Breast epithelium (tissue), 4 donors: ENCODE measurements at regions not wholly inside any gene's neighbourhood (a gene's known extent, or its start where the extent isn't known, plus 50 kb on each side); places are given as distances from the start of the nearest gene placed in this dataset.
"Not testable (repeated sequence)": the region's sequence is repeated elsewhere in the genome, so short reads cannot be mapped to it uniquely, and the experiment has no call there.

Experiments
- DNase-seq, 2 donors: peaks; one replicate each; pipeline ENCODE4 v3.0.0-alpha.2; 2019; ENCODE audit warnings: low spot score in 2 of 2
- H3K27ac ChIP-seq, 2 donors: fragments of 200-600 bp; sonication (generic) in 1 of 2; one replicate each; pipeline ENCODE4 v1.5.1; 2016 to 2019; ENCODE audit warnings: mild to moderate bottlenecking in 1 of 2
- H3K27me3 ChIP-seq, 2 donors: fragments of 200-600 bp; sonication (generic) in 1 of 2; one replicate each; pipeline versions ENCODE4 v1.5.1 to v1.6.0; 2017 to 2019; ENCODE audit warnings: control low read depth in 1 of 2, mild to moderate bottlenecking in 1 of 2
- H3K36me3 ChIP-seq: fragments of 200-600 bp; one replicate; pipeline ENCODE4 v1.5.1; 2019
- H3K4me1 ChIP-seq, 2 donors: fragments of 200-600 bp; sonication (generic); one replicate each; pipeline ENCODE4 v1.5.1; 2016 to 2019; ENCODE audit warnings: control low read depth in 1 of 2
- H3K4me3 ChIP-seq, 3 donors: fragments of 200-600 bp; sonication (generic); 1 replicate in 2 of 3; 2 replicates in 1 of 3; pipeline ENCODE4 v1.5.1; 2016 to 2019; ENCODE audit warnings: mild to moderate bottlenecking in 3 of 3, moderate library complexity in 2 of 3
- H3K9me3 ChIP-seq, 2 donors: fragments of 200-600 bp; sonication (generic) in 1 of 2; one replicate each; pipeline ENCODE4 v1.5.1; 2016 to 2019; ENCODE audit warnings: control low read depth in 1 of 2
- POLR2A ChIP-seq: fragments of 450-650 bp; IDR thresholded peaks from one replicate; pipeline ENCODE4 v1.6.1; 2016; ENCODE audit warnings: antibody characterized with exemption, mild to moderate bottlenecking, moderate library complexity
- POLR2AphosphoS5 ChIP-seq, 3 donors: sonication (generic); formaldehyde crosslinking; IDR thresholded peaks; one replicate each; pipeline ENCODE4 v1.6.1; 2017; ENCODE audit warnings: antibody characterized with exemption in 3 of 3
- intact Hi-C: fragments of 100-400 bp; cut with DNase I; formaldehyde crosslinking; loops from one replicate; pipeline ENCODE4 v1.15.1; 2023; ENCODE audit warnings: low total_unique reads
- TF ChIP-seq, protein P1 (sequence below), 3 donors: fragments of 450-650 bp; IDR thresholded peaks; one replicate each; pipeline ENCODE4 v1.5.1; 2016 to 2017; ENCODE audit warnings: antibody characterized with exemption in 3 of 3, mild to moderate bottlenecking in 3 of 3, moderate library complexity in 3 of 3

DNA sequence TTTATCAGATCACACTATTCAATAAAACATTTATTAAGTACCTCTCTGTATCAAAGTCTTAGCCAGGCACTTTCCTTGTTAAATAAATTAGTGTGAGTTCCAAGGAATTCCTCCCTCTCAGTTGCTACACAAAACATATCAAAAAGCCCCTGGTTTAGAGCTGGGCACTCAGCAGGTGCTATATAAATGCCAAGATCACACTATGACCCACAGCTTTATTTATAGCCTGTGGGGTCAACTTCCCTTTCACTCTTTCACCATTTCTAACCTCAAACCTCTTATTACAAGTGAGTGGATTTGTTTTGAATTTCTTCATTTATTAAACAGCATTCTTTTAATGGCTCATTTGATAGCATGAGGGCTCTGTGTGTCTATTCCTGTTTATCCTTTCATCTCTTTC lies 112.6 kb upstream of the MPHOSPH6 start:
- intact Hi-C loops = no loop called here
- H3K9me3 ChIP-seq = no peaks in the 10 kb centered on the region
- no peak overlapping the region for H3K27ac ChIP-seq
- H3K36me3 ChIP-seq = no peaks in the 10 kb centered on the region
- H3K4me3 ChIP-seq = no peak overlapping the region
- TF ChIP-seq, protein P1, sequence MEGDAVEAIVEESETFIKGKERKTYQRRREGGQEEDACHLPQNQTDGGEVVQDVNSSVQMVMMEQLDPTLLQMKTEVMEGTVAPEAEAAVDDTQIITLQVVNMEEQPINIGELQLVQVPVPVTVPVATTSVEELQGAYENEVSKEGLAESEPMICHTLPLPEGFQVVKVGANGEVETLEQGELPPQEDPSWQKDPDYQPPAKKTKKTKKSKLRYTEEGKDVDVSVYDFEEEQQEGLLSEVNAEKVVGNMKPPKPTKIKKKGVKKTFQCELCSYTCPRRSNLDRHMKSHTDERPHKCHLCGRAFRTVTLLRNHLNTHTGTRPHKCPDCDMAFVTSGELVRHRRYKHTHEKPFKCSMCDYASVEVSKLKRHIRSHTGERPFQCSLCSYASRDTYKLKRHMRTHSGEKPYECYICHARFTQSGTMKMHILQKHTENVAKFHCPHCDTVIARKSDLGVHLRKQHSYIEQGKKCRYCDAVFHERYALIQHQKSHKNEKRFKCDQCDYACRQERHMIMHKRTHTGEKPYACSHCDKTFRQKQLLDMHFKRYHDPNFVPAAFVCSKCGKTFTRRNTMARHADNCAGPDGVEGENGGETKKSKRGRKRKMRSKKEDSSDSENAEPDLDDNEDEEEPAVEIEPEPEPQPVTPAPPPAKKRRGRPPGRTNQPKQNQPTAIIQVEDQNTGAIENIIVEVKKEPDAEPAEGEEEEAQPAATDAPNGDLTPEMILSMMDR (IDR thresholded peaks at IDR 0.05) = no peak
- TF ChIP-seq POLR2A = no peak
- TF ChIP-seq POLR2AphosphoS5 (IDR thresholded peaks at IDR 0.05) = no peak
- H3K4me1 ChIP-seq = no peaks in the 10 kb centered on the region
- DNase-seq = no peak
- no peaks in the 10 kb centered on the region for H3K27me3 ChIP-seq

DNA sequence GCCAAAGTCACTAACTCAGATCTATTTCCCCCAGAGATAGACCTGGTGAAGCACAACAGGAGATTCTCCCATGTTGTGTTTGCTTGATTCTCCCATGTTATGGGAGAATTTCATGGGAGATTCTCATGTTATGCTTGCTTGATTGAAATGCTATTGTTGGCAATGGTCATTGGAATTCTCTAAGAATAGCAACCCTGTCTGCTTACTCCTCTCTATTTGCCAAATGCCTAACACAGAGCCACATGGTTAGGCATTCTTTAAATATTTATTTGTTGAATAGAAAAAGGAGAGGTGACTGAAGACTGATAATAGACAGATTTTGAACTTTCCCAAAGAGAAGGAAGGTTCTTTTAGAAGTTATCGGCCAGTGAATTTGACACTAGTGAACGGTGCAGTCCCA lies 111.5 kb upstream of the MPHOSPH6 start:
- no peaks in the 10 kb centered on the region for H3K36me3 ChIP-seq
- TF ChIP-seq POLR2AphosphoS5 (IDR thresholded peaks at IDR 0.05) (no peak), POLR2A (no peak)
- TF ChIP-seq, protein P1 (IDR thresholded peaks at IDR 0.05) = no peak
- no peak overlapping the region for H3K27ac ChIP-seq
- DNase-seq = no peak
- H3K9me3 ChIP-seq = no peaks in the 10 kb centered on the region
- intact Hi-C loops = no loop called here
- no peak overlapping the region for H3K4me3 ChIP-seq
- no peaks in the 10 kb centered on the region for H3K27me3 ChIP-seq
- no peaks in the 10 kb centered on the region for H3K4me1 ChIP-seq

DNA sequence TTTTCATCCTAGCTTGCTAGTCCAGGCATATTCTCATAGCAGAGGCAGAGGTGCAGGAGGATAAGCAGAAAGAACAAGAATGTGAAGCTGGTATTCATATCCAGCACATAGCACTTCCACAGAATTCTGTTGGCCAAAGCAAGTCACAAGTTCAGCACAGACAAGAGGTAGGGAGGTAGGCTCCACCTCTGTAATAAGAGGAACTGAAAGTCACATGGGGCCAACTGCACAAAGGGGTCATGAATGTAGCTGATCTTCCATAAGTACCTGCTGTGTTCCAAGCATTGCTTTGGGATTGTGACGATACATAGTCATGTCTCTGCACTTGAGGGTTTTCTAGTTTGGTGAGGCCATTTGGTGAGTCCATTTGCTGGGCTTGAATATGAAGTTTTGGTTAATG lies 110.8 kb upstream of the MPHOSPH6 start:
- Histone ChIP-seq H3K27ac (no peak overlapping the region), H3K4me3 (no peak overlapping the region), H3K27me3 (no peaks in the 10 kb centered on the region), H3K36me3 (no peaks in the 10 kb centered on the region), H3K9me3 (no peaks in the 10 kb centered on the region), H3K4me1 (no peaks in the 10 kb centered on the region)
- no peak for TF ChIP-seq POLR2AphosphoS5 (IDR thresholded peaks at IDR 0.05)
- TF ChIP-seq, protein P1 (IDR thresholded peaks at IDR 0.05) = no peak
- no peak for TF ChIP-seq POLR2A
- intact Hi-C loops = no loop called here
- no peak for DNase-seq

DNA sequence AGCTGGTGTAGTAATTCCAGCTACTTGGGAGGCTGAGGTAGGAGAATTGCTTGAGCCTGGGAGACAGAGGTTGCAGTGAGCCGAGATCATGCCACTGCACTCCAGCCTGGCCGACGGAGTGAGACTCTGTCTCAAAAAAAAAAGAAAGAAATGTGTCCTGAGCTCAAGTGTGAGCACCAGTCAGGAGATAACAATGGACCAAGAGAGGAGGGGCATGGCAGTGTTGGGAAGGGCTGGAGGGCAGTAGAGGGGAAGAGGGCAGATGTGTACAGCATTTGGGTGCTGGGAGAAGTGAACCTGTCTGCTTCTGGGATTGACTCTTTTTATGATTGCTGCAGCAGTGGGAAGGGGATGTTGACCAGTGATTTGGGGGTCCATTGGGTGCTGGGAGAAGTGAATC lies 105.3 kb upstream of the MPHOSPH6 start:
- H3K9me3 ChIP-seq, H3K4me3 ChIP-seq, H3K36me3 ChIP-seq, H3K4me1 ChIP-seq, intact Hi-C loops, DNase-seq, H3K27me3 ChIP-seq, H3K27ac ChIP-seq: not testable (repeated sequence)

DNA sequence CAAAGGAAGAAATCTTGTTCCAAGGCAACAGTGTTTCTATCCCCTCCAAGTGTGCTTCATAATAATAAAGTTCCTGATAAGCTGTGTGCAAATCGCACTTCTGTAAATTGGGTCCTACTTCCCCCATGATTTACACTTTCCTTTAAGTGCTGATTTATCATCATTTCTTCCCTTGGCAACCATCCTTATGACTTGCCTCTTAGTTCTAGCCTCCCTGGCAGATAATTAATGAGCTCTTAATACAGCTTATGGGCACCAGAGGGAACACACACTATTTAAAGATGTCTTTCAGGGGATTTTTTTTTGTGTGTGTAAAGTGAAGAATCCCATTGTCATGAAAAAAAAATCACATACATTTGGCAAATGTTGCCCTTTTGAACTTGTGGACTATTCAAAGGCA lies 101.6 kb upstream of the MPHOSPH6 start:
- Histone ChIP-seq H3K27ac (no peak overlapping the region), H3K4me3 (no peak overlapping the region), H3K36me3 (no peaks in the 10 kb centered on the region), H3K27me3 (no peaks in the 10 kb centered on the region), H3K9me3 (no peaks in the 10 kb centered on the region), H3K4me1 (no peaks in the 10 kb centered on the region)
- TF ChIP-seq, protein P1 (IDR thresholded peaks at IDR 0.05) = no peak
- no peak for TF ChIP-seq POLR2AphosphoS5 (IDR thresholded peaks at IDR 0.05)
- TF ChIP-seq POLR2A = no peak
- DNase-seq = no peak
- intact Hi-C loops = loop anchor here (2.0 kb wide), 1 partner anchor 181 kb away; no protein-coding TSS in a partner anchor

DNA sequence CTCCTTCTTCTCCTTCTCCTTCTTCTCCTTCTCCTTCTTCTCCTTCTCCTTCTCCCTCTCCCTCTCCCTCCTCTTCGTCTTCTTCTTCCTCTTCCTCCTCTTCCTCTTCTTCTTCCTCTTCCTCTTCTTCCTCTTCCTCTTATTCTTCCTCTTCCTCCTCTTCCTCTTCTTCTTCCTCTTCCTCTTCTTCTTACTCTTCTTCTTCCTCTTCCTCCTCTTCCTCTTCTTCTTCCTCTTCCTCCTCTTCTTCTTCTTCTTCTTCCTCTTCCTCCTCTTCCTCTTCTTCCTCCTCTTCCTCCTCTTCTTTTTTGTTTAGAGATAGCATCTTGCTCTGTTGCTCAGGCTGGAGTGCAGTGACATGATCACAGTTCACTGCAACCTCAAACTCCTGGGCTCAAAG lies 97.7 kb upstream of the MPHOSPH6 start:
- not testable (repeated sequence) for H3K4me3 ChIP-seq, H3K36me3 ChIP-seq, H3K27ac ChIP-seq, H3K4me1 ChIP-seq, H3K27me3 ChIP-seq, H3K9me3 ChIP-seq, DNase-seq
- intact Hi-C loops = loop anchor here (2.0 kb wide), 1 partner anchor 51 kb away; no protein-coding TSS in a partner anchor
